K562 (cell line): ENCODE measurements at regions not wholly inside any gene's neighbourhood (a gene's known extent, or its start where the extent isn't known, plus 50 kb on each side); places are given as distances from the start of the nearest gene placed in this dataset.

Experiments
- ATAC-seq: fragments of 200-7000 bp; cut with Tn5 transposase; 3 replicates; pipeline ENCODE4 v1.9.1; 2020; ENCODE audit warnings: moderate library complexity
- BruUV-seq: library from RNA; stranded (reverse); fragments of 400-500 nt; replicated peaks from 2 replicates; lab custom pipeline; 2021; lab: Mats Ljungman, UMichigan
- CTCF ChIA-PET: fragments of 300-600 bp; formaldehyde crosslinking; extraction: SDS; loops from one replicate; lab custom pipeline; 2021; ENCODE audit warnings: low intra/inter-chr PET ratio; lab: Yijun Ruan, JAX
- POLR2A ChIA-PET: fragments of 300-600, 350-650 bp; sonication (Branson Sonifier 250); formaldehyde crosslinking; extraction: SDS; loops from one replicate; lab custom pipeline; 2021; ENCODE audit warnings: antibody characterized with exemption, inconsistent platforms; lab: Yijun Ruan, JAX
- DNase-seq, 4 experiments: peaks; one replicate each; pipeline versions ENCODE4 v3.0.0 to v3.0.0-alpha.2; 2011 to 2018; ENCODE audit warnings: low spot score in 3 of 4, mixed read lengths in 3 of 4; ENCODE audit errors: extremely low read depth in 1 of 4
- FAIRE-seq: peaks from 2 replicates; lab custom pipeline; 2011; peaks lifted over from hg19 to GRCh38; lab: Jason Lieb, UNC
- H2AFZ ChIP-seq: 2 replicates; pipeline ENCODE4 v1.6.0; 2011; ENCODE audit warnings: low read depth, low read length, control low read depth, inconsistent platforms
- H3K27ac ChIP-seq: fragments of 200-600 bp; 3 replicates; pipeline ENCODE4 v1.8.0; 2011; ENCODE audit warnings: low read depth, mild to moderate bottlenecking, control low read depth, inconsistent platforms, low read length, moderate library complexity, mixed read lengths; ENCODE audit errors: extremely low read depth
- H3K27me3 ChIP-seq, 2 experiments: fragments of 300-600 bp in 1 of 2; 2 replicates in 1 of 2; 3 replicates in 1 of 2; pipeline versions ENCODE4 v1.6.0 to v1.8.0; 2011; ENCODE audit warnings: inconsistent platforms in 2 of 2, low read length in 2 of 2, mild to moderate bottlenecking in 1 of 2, mixed read lengths in 1 of 2, moderate library complexity in 1 of 2; ENCODE audit not compliant: control insufficient read depth in 2 of 2, insufficient read depth in 2 of 2
- H3K36me3 ChIP-seq: fragments of 300-600 bp; 3 replicates; pipeline ENCODE4 v1.8.0; 2011; ENCODE audit warnings: mild to moderate bottlenecking, low read length, inconsistent platforms; ENCODE audit not compliant: control insufficient read depth, insufficient read depth
- H3K4me1 ChIP-seq, 2 experiments: fragments of 200-600 bp in 1 of 2; replicated peaks in 1 of 2; 2 replicates in 1 of 2; 3 replicates in 1 of 2; pipeline versions ENCODE4 v1.5.1 to v1.8.0; 2011; ENCODE audit warnings: inconsistent platforms in 2 of 2, low read length in 2 of 2, mild to moderate bottlenecking in 1 of 2, mixed read lengths in 1 of 2, moderate library complexity in 1 of 2; ENCODE audit not compliant: control insufficient read depth in 2 of 2, insufficient read depth in 2 of 2
- H3K4me2 ChIP-seq: 2 replicates; pipeline ENCODE4 v1.6.1; 2011; ENCODE audit warnings: low read length, control low read depth, inconsistent platforms, mixed read lengths; ENCODE audit not compliant: insufficient read depth
- H3K4me3 ChIP-seq: fragments of 200-600 bp; sonication (generic), shearing (Covaris generic); 2 replicates; pipeline ENCODE4 v1.5.1; 2016; ENCODE audit warnings: control low read depth, inconsistent platforms
- H3K79me2 ChIP-seq: fragments of 200-600 bp; 3 replicates; pipeline ENCODE4 v1.8.0; 2011; ENCODE audit warnings: low read length, inconsistent platforms; ENCODE audit not compliant: control insufficient read depth, insufficient read depth
- H3K9ac ChIP-seq, 2 experiments: 2 replicates each; pipeline versions ENCODE4 v1.6.0 to v1.6.1; 2011; ENCODE audit warnings: low read depth in 2 of 2, low read length in 2 of 2, control low read depth in 1 of 2, inconsistent platforms in 1 of 2, mild to moderate bottlenecking in 1 of 2, mixed read lengths in 1 of 2; ENCODE audit not compliant: insufficient read depth in 1 of 2
- H3K9me1 ChIP-seq: one replicate; pipeline ENCODE4 v1.6.0; 2011; ENCODE audit warnings: inconsistent platforms, mild to moderate bottlenecking, low read length, moderate library complexity; ENCODE audit not compliant: control insufficient read depth, insufficient read depth
- H3K9me3 ChIP-seq: replicated peaks from 2 replicates; pipeline ENCODE4 v1.5.1; 2011; ENCODE audit warnings: low read depth, low read length, inconsistent platforms; ENCODE audit not compliant: control insufficient read depth, insufficient read depth
- H4K20me1 ChIP-seq: replicated peaks from 2 replicates; pipeline ENCODE4 v1.6.1; 2011; ENCODE audit warnings: low read length, inconsistent platforms, mixed read lengths; ENCODE audit not compliant: control insufficient read depth, insufficient read depth
- AFF4 ChIP-seq: sonication (generic); formaldehyde crosslinking; IDR thresholded peaks from 2 replicates; pipeline ENCODE4 v1.8.0; 2023; ENCODE audit warnings: mild to moderate bottlenecking, missing genetic modification reagents
- CEBPB ChIP-seq: fragments of 450-650 bp; IDR thresholded peaks from 2 replicates; pipeline ENCODE4 v1.6.1; 2016; ENCODE audit warnings: missing genetic modification characterization, missing compliant biosample characterization
- CEBPG ChIP-seq, 3 experiments: fragments of 200-800 bp in 1 of 3; sonication (Bioruptor generic) in 1 of 3; sonication (generic) in 1 of 3; formaldehyde crosslinking in 1 of 3; IDR thresholded peaks in 2 of 3; conservative IDR thresholded peaks in 1 of 3; 2 replicates each; pipeline versions ENCODE4 v1.6.1 to v1.8.0; 2016 to 2022; ENCODE audit warnings: missing compliant biosample characterization in 2 of 3, missing genetic modification characterization in 2 of 3, mild to moderate bottlenecking in 1 of 3, missing genetic modification reagents in 1 of 3
- GABPA ChIP-seq: fragments of 200-800 bp; sonication (Bioruptor generic); conservative IDR thresholded peaks from 2 replicates; pipeline ENCODE4 v1.6.1; 2016; ENCODE audit warnings: low read depth, missing genetic modification characterization, missing compliant biosample characterization
- HMG20B ChIP-seq: fragments of 250-450 bp; sonication (Bioruptor Pico); IDR thresholded peaks from 2 replicates; pipeline ENCODE4 v1.5.0; 2021; ENCODE audit warnings: mild to moderate bottlenecking
- IFI16 ChIP-seq: fragments of 250-450 bp; sonication (Bioruptor Pico); IDR thresholded peaks from 2 replicates; pipeline ENCODE4 v2.1.2; 2022; ENCODE audit warnings: mild to moderate bottlenecking, inconsistent platforms
- ILK ChIP-seq: fragments of 450-650 bp; IDR thresholded peaks from 2 replicates; pipeline ENCODE4 v1.6.1; 2016; ENCODE audit warnings: missing genetic modification characterization, low read depth, mild to moderate bottlenecking, missing compliant biosample characterization, moderate library complexity, borderline replicate concordance
- LARP7 ChIP-seq: fragments of 450-650 bp; IDR thresholded peaks from 2 replicates; pipeline ENCODE4 v1.6.1; 2016
- NFIC ChIP-seq: fragments of 450-650 bp; IDR thresholded peaks from 2 replicates; pipeline ENCODE4 v1.6.1; 2017; ENCODE audit warnings: mild to moderate bottlenecking, inconsistent platforms
- TEAD4 ChIP-seq, 2 experiments: sonication (generic) in 1 of 2; formaldehyde crosslinking in 1 of 2; IDR thresholded peaks; 2 replicates each; pipeline versions ENCODE4 v1.6.1 to v1.8.0; 2012 to 2022; ENCODE audit warnings: borderline replicate concordance in 1 of 2, inconsistent platforms in 1 of 2, low read length in 1 of 2, mild to moderate bottlenecking in 1 of 2, missing genetic modification reagents in 1 of 2
- THAP7 ChIP-seq: fragments of 250-450 bp; sonication (Bioruptor Pico); IDR thresholded peaks from 2 replicates; pipeline ENCODE4 v1.5.0; 2021
- WGBS: fragments of 100-300 bp; shearing (Covaris generic); methylation state at CpG from one replicate; pipeline ENCODE4 v1.1.6; 2016; ENCODE audit warnings: low coverage, mixed read lengths; ENCODE audit not compliant: insufficient coverage; ENCODE audit errors: missing lambda C conversion rate; 5-methylcytosine and 5-hydroxymethylcytosine counted together
- in situ Hi-C: fragments of 300-500 bp; cut with MboI; formaldehyde crosslinking; loops from 4 replicates; pipeline ENCODE4 v1.15.0; 2018; ENCODE audit warnings: inconsistent platforms, mixed read lengths
- intact Hi-C: fragments of 100-400 bp; cut with micrococcal nuclease; formaldehyde crosslinking; loops from 2 replicates; pipeline ENCODE4 v1.14.2; 2022

- POLR2A ChIA-PET, result no interaction called here
- H3K4me2 ChIP-seq, result no peak overlapping the region
- H3K27me3 ChIP-seq, result peaks cover 0 to 2% of the 10 kb centered on the region in 2 experiments; a peak in 1 of 5 replicates
- no peaks in the 10 kb centered on the region for H3K36me3 ChIP-seq
- FAIRE-seq, result no peak
- H3K9ac ChIP-seq, result no peak overlapping the region
- in situ Hi-C loops, result no loop called here
- intact Hi-C loops, result no loop called here
- H2AFZ ChIP-seq, result no peak overlapping the region
- no peak for DNase-seq
- H3K9me1 ChIP-seq, result no peaks in the 10 kb centered on the region
- no peaks in the 10 kb centered on the region for H3K9me3 ChIP-seq
- no peaks in the 10 kb centered on the region for H3K79me2 ChIP-seq
- BruUV-seq, result no TSS peak
- CTCF ChIA-PET, result no interaction called here
- no peak overlapping the region for H3K4me3 ChIP-seq
- ATAC-seq, result no peak
- TF ChIP-seq CEBPB (tag), result peak; percentile 81
- TF ChIP-seq CEBPG (CRISPR knock-in tag; IDR thresholded peaks at IDR 0.05), result no peak
- peak in 1 of 2 experiments; percentile 82; a peak in 3 of 4 replicates for TF ChIP-seq CEBPG (tag; conservative IDR thresholded peaks at IDR 0.05 in 1 of 2, IDR thresholded peaks at IDR 0.05 in 1 of 2)
- no peak for TF ChIP-seq THAP7 (CRISPR knock-in tag)
- H3K4me1 ChIP-seq, result no peaks in the 10 kb centered on the region
- no peaks in the 10 kb centered on the region for H4K20me1 ChIP-seq
- 3% methylated on average over 6 of the region's 6 CpGs for WGBS
- no peak overlapping the region for H3K27ac ChIP-seq
Observed at GRCh38 chr10:8485032-8485431, 430.5 kb downstream of the GATA3 start.

GRCh38 chr10:8487346-8487745, 432.9 kb downstream of the GATA3 start:
- no peaks in the 10 kb centered on the region for H4K20me1 ChIP-seq
- FAIRE-seq, result no peak
- TF ChIP-seq HMG20B (CRISPR knock-in tag), result no peak
- TF ChIP-seq ILK (tag), result no peak
- TF ChIP-seq GABPA (tag), result no peak
- no peak for TF ChIP-seq NFIC
- no peak for TF ChIP-seq IFI16 (CRISPR knock-in tag)
- TF ChIP-seq LARP7, result no peak
- TF ChIP-seq TEAD4 (IDR thresholded peaks at IDR 0.05; ENCODE audit: low read length), result no peak
- TF ChIP-seq TEAD4 (CRISPR knock-in tag; IDR thresholded peaks at IDR 0.05; ENCODE audit: borderline replicate concordance), result no peak
- TF ChIP-seq AFF4 (CRISPR knock-in tag), result no peak
- in situ Hi-C loops, result no loop called here
- H3K27me3 ChIP-seq, result peaks cover 0 to 2% of the 10 kb centered on the region in 2 experiments; a peak in 1 of 5 replicates
- CTCF ChIA-PET, result no interaction called here
- no TSS peak for BruUV-seq
- no peaks in the 10 kb centered on the region for H3K4me1 ChIP-seq
- ATAC-seq, result no peak
- H3K9ac ChIP-seq, result no peak overlapping the region
- no peaks in the 10 kb centered on the region for H3K9me1 ChIP-seq
- no peak overlapping the region for H2AFZ ChIP-seq
- H3K27ac ChIP-seq, result no peak overlapping the region
- no peaks in the 10 kb centered on the region for H3K9me3 ChIP-seq
- H3K4me3 ChIP-seq, result no peak overlapping the region
- WGBS, result 0% methylated on average over 7 of the region's 7 CpGs
- H3K79me2 ChIP-seq, result no peaks in the 10 kb centered on the region
- DNase-seq, result no peak
- H3K4me2 ChIP-seq, result no peak overlapping the region
- intact Hi-C loops, result no loop called here
- no peaks in the 10 kb centered on the region for H3K36me3 ChIP-seq
- POLR2A ChIA-PET, result no interaction called here
